ENCODE measurements at regions not wholly inside any gene's neighbourhood (a gene's known extent, or its start where the extent isn't known, plus 50 kb on each side); places are given as distances from the start of the nearest gene placed in this dataset.

DNA sequence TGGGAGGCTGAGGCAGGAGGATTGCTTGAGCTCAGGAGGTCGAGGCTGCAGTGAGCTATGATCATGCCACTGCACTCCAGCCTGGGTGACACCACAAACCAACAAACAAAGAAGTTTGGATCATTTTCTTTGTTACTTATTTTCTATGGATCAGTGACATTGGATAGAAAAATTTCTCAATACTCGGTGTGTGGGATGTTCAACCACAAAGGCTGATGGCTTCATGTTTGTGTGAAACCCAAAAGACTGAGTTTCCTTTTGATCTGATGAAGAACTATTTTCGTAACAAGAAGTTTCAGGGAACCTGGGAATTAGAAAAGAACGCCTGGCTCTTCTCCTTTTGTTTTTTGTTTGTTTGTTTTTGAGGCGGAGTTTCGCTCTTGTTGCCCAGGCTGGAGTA, 104.0 kb downstream of the HOXA1 start:
- TF ChIP-seq, protein P1, sequence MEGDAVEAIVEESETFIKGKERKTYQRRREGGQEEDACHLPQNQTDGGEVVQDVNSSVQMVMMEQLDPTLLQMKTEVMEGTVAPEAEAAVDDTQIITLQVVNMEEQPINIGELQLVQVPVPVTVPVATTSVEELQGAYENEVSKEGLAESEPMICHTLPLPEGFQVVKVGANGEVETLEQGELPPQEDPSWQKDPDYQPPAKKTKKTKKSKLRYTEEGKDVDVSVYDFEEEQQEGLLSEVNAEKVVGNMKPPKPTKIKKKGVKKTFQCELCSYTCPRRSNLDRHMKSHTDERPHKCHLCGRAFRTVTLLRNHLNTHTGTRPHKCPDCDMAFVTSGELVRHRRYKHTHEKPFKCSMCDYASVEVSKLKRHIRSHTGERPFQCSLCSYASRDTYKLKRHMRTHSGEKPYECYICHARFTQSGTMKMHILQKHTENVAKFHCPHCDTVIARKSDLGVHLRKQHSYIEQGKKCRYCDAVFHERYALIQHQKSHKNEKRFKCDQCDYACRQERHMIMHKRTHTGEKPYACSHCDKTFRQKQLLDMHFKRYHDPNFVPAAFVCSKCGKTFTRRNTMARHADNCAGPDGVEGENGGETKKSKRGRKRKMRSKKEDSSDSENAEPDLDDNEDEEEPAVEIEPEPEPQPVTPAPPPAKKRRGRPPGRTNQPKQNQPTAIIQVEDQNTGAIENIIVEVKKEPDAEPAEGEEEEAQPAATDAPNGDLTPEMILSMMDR (IDR thresholded peaks at IDR 0.05): no peak
- no peak for TF ChIP-seq POLR2A (IDR thresholded peaks at IDR 0.05)
- TF ChIP-seq POLR2AphosphoS5 (IDR thresholded peaks at IDR 0.05): no peak
